HG03025 (cell line): ENCODE measurements at regions not wholly inside any gene's neighbourhood (a gene's known extent, or its start where the extent isn't known, plus 50 kb on each side); places are given as distances from the start of the nearest gene placed in this dataset.

Source experiments
- ATAC-seq: cut with Tn5 transposase; IDR thresholded peaks from one replicate; pipeline ENCODE4 v1.9.1; 2021; ENCODE audit warnings: mild to moderate bottlenecking, moderate library complexity; ENCODE audit not compliant: unreplicated experiment, low FRiP score

DNA sequence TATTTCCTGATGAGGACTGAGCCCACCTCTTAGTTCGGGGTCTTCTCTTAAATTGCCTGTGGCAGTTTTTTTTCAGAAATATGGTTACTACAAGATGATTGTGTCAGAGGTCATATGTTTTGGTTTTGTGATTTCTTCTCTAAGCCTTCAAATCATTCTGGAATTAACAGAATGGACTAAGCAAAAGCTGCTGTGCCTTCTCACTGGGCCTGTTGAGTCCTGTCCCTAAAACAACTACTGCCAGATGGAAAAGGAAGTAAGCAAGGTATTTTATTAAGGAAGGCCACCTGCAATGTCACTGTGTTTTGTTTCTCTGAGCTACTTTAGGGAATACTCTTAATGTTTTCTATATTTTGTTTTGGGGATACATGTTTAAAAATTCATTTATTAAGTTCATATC lies 470.8 kb downstream of the PCDH20 start:
- no peak for ATAC-seq

DNA sequence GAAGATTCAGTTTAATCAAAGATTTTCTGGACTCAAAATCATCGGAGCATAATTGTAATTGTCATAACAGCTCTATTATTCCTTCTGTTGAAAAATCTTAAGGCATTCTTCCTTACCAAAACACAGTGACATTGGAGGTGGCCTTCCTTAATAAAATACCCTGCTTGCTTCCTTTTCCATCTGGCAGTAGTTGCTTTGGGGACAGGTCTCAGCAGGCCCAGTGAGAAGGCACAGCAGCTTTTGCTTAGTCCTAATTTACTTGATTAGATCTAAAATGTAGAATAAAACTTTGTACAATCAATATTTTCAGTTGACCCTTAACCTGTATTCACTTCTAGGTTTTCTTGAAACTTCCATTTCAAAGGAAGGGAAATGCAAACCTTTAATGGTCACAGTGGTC lies 471.6 kb downstream of the PCDH20 start:
- ATAC-seq, result no peak

- no peak for ATAC-seq
Measured at GRCh38 chr13:60936281-60936680, 479.4 kb downstream of the PCDH20 start.

GRCh38 chr13:60933638-60934037 lies 482.0 kb downstream of the PCDH20 start:
- ATAC-seq, result no peak

GRCh38 chr13:60931858-60932546 lies 483.6 kb downstream of the PCDH20 start:
- no peak for ATAC-seq

DNA sequence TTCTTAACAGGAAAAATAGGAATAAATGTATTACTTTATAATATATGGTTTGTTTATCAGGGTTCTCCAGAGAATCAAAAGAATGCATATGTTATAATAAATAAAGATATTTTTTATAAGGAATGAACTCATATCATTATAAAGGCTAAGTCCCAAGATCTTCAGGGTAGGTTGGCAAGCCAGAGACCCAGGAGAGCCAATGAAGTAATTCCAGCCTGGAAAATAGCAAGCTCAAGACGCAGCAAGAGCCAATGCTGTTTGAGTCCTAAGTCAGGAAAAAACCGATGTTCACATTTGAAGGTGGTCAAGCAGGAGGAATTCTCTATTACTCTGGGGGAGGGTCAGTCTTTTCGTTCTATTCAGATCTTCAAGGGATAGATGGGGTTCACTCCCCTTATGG lies 490.0 kb downstream of the PCDH20 start:
- no peak for ATAC-seq

- ATAC-seq, result no peak
Measured at GRCh38 chr13:60924856-60925255, 490.8 kb downstream of the PCDH20 start.

- no peak for ATAC-seq
Measured at GRCh38 chr13:60922576-60923231, 492.9 kb downstream of the PCDH20 start.

DNA sequence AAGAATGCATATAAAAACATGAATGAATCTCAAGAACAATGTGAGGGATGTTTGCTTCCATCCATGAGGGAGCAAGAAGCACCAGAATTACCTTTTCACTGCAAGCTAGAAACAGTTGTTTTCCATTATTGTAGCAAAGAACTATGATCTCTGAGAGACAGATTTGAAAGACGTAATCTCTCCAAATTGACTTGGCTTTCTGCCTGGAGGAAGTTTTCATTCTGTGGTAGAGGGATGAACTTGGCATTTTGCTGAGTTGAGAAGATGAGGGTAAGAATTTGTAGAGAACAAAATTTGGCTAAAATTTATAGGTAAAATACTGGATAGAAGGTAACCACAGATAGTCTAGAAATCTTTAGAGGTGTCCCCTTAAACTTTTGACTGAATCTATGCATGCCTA lies 496.8 kb downstream of the TDRD3 start:
- no peak for ATAC-seq

DNA sequence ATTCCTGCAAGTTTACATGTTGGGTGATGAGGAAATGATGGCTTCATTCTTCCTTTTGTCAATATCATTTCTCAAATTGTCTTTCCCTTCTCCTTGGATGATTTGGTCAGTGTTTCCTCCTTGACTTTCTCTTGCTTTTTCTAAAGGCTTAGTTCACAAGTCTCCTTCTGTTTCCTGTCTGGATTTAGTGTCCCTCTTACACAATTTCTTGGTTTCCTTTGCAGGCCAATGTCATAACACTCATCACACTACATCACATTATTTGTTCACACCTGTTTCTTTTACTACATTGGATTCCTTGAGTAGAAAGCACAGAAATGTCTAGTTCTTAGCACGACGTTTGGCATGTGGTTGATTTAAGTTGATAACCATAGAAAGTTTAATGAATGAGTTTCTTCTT lies 490.7 kb downstream of the TDRD3 start:
- no peak for ATAC-seq

DNA sequence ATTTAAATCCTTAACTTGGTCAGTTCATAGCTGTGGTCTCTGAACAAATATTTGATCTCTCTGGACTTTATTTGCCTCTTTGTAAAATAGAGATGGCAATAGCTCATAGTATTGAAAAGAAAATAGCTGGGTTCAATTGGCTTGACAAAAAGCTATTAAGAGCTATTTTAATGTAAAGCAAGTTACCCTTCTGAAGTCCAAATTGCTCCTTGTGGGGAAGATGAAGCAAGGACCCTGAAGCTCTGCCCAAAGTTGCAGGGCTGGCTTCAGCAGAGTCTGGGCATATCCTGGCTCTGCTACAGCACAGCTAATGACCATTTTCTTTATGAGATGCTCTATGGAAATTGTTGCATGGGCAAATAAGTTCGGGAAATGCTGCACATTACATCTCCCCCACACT lies 484.5 kb downstream of the TDRD3 start:
- ATAC-seq, result no peak

DNA sequence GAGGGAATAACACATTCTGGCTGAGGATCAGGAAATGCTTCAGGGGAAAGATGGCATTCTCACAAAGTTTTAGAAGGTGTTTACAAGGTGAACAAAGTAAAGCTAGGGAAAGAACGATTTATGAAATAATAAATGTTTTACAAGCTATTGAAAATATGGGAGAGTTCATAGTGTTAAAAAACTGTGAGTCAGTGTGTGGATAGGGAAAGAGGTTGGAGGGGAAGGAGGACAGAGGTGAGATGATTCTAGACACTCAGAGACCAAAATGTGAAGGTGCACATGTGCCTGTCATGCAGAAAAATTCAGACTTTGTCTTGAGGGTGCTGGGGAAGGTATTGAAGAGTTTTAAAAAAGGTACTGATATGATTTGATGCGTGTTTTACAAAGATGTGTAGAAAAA lies 476.1 kb downstream of the TDRD3 start:
- ATAC-seq, result no peak

- no peak for ATAC-seq
Measured at GRCh38 chr13:60869941-60870613, 473.1 kb downstream of the TDRD3 start.

- no peak for ATAC-seq
Measured at GRCh38 chr13:60869225-60869624, 472.2 kb downstream of the TDRD3 start.

DNA sequence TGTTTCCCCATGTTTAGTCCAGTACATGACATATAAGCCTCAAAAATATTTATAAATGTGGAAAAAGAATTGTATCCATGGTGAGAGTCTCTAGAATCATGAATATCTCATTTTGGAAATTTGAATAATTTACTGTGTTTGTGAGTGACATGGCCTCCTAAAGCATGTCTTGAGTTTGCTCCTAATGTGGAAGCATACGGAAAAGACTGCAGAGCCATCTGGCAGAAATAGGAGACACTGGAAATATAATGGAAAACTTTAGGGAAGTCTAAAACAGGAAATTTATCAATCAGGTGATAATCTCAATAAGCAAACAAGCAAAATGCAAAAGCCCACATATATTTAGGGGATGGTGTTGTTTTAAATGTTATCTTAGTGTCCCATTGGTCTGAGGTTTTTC lies 465.0 kb downstream of the TDRD3 start:
- no peak for ATAC-seq

DNA sequence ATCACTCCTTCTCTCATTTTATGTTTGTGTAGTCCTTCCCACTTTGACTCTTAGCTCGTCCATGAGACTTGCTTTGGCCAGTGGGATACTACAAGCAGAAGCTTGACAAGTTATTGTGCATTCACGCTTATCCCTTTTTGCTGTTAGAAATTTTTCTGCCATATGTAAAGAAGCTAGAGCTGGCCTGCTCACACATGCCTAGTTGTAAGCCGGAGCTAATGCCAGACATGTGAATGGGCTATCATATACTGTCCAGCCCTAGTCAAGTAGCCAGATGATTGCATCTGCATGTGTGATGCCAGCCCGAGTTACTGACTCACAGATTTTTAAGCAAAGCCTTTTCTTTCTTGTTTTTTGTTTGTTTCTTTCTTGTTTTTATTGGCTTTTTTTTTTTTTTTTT lies 460.7 kb downstream of the TDRD3 start:
- ATAC-seq, result no peak

DNA sequence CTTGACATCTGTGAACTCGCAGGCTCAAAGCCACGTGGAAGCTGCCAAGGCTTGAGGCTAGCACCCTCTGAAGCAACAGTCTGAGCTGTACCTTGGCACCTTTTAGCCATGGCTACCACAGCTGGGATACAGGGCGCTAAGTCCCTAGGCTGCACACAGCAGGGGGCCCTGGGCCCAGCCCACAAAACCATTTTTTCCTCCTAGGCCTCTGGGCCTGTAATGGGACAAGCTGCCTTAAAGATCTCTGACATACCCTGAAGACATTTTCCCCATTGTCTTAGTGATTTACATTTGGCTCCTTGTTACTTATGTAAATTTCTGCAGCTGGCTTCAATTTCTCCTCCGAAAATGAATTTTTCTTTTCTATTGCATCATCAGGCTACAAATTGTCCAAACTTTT lies 455.9 kb downstream of the TDRD3 start:
- ATAC-seq, result no peak

- ATAC-seq, result no peak
Measured at GRCh38 chr13:60851378-60851777, 454.4 kb downstream of the TDRD3 start.

DNA sequence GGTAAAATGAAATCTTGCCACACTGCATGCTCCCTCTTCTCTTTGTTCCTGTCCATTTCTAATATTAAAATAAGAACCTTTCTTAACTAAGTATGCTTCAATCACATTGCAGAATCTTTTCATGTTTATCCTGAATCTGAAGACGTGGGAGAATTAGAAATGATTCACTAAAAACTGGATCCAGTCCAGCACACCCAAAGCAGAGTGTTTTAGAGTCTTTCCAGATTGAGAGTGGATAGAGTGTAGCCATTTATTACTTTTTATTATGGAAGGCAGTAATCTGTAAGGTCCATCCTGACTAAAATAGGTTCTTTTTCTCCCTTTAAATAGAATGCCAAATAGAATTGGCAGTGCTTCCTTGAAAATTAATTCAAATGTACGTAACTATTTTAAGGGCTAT lies 453.5 kb downstream of the TDRD3 start:
- no peak for ATAC-seq

DNA sequence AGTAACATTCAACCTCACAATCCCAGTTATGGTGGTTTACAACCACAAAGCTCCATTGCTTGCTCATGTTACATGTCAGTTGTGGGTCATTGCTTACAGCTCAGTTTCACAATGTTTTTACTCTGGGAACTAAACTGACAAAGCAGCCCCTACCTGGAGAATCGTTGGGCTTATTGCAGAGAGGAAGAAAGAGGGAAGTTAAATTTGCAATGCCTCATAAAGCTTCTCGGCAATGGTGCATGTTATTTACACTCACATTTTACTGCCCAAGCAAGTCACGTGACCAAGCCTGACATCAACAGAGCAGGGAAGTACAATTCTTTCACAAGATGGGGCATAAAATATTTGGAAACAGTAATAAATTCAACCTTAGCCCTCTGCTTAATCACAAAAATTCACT lies 441.6 kb downstream of the TDRD3 start:
- ATAC-seq, result no peak

DNA sequence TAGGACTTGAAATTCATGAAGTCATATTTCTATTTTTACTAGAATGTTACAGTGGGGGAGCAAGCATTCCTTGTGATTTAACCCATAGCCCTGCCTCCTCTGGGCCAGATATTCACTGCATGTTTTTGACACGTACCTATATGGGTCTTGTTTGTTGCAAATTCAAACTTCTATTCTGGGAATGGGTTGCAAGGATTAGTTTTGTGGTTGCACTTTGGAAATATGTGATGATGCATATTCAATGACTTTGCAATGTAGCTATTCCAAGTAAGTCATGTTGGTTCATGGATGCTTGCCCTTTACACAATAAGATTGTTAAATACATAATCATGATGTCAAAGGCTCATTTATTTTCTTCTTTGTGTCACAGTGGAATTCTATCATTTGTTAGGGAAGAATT lies 440.8 kb downstream of the TDRD3 start:
- no peak for ATAC-seq

DNA sequence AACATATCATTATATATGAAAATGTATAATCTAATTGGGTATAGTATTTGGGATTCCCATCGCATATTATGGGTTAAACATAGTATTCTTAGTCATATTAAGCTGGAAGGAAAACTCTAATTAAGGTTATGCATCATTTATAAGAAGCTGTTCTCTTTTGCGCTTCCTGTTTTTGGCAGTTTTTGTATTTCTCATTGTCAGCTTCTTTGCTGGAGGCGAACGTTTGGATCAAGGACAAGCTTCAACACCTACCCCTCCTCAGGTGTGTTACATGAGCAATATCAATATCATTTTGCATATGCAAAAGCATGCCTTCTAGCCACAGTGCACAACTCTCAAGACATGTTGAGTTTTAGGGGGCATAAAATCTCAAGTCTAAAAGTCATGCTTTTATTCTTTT lies 439.8 kb downstream of the TDRD3 start:
- ATAC-seq, result no peak
